HFFc6 (cell line): ENCODE measurements at regions not wholly inside any gene's neighbourhood (a gene's known extent, or its start where the extent isn't known, plus 50 kb on each side); places are given as distances from the start of the nearest gene placed in this dataset.

Experiments
- DNase-seq: peaks from one replicate; pipeline ENCODE4 v3.0.0-alpha.2; 2018
- H3K27ac Mint-ChIP-seq: 2 replicates; pipeline ENCODE4 v1.8.0; 2020; ENCODE audit warnings: mild to moderate bottlenecking, mixed read lengths
- H3K27me3 Mint-ChIP-seq: 2 replicates; pipeline ENCODE4 v1.8.0; 2021; ENCODE audit warnings: mild to moderate bottlenecking, moderate library complexity, mixed read lengths; ENCODE audit not compliant: insufficient read depth
- H3K36me3 Mint-ChIP-seq: 2 replicates; pipeline ENCODE4 v1.8.0; 2021; ENCODE audit warnings: low read depth, mixed read lengths
- H3K4me1 Mint-ChIP-seq: 2 replicates; pipeline ENCODE4 v1.8.0; 2020; ENCODE audit warnings: low read depth, mixed read lengths
- H3K4me3 Mint-ChIP-seq: 2 replicates; pipeline ENCODE4 v1.8.0; 2020; ENCODE audit warnings: mild to moderate bottlenecking, moderate library complexity, mixed read lengths
- H3K9me3 Mint-ChIP-seq: 2 replicates; pipeline ENCODE4 v1.8.0; 2020; ENCODE audit warnings: mild to moderate bottlenecking, mixed read lengths
- CTCF ChIP-seq: fragments of 200-600 bp; sonication (generic); IDR thresholded peaks from 2 replicates; pipeline ENCODE4 v1.5.0; 2021; ENCODE audit warnings: antibody characterized with exemption, mild to moderate bottlenecking

GRCh38 chr2:84373391-84373790, 85.7 kb downstream of the SUCLG1 start:
- peaks cover 5% of the 10 kb centered on the region; the same call in 1 of the 2 replicates for H3K4me1 Mint-ChIP-seq
- no peaks in the 10 kb centered on the region for H3K36me3 Mint-ChIP-seq
- H3K4me3 Mint-ChIP-seq, result no peak overlapping the region
- TF ChIP-seq CTCF, result no peak; the same call in 1 of the 2 replicates
- H3K27me3 Mint-ChIP-seq, result no peaks in the 10 kb centered on the region
- H3K9me3 Mint-ChIP-seq, result no peaks in the 10 kb centered on the region
- no peak overlapping the region for H3K27ac Mint-ChIP-seq
- DNase-seq, result no peak

- Mint-ChIP-seq H3K9me3 (peaks cover 5% of the 10 kb centered on the region; the same call in 1 of the 2 replicates), H3K27ac (no peak overlapping the region), H3K36me3 (no peaks in the 10 kb centered on the region), H3K27me3 (peaks cover 3% of the 10 kb centered on the region; the same call in 1 of the 2 replicates), H3K4me3 (no peak overlapping the region), H3K4me1 (no peaks in the 10 kb centered on the region)
- no peak for TF ChIP-seq CTCF
- no peak for DNase-seq
Observed at GRCh38 chr2:84362541-84362940, 96.5 kb downstream of the SUCLG1 start.

- Mint-ChIP-seq H3K9me3 (no peaks in the 10 kb centered on the region), H3K27ac (no peak overlapping the region), H3K4me1 (peaks cover 15% of the 10 kb centered on the region), H3K36me3 (no peaks in the 10 kb centered on the region), H3K27me3 (no peaks in the 10 kb centered on the region; the same call in 1 of the 2 replicates), H3K4me3 (no peak overlapping the region)
- no peak for TF ChIP-seq CTCF
- DNase-seq, result peak; percentile 25
Observed at GRCh38 chr2:84338069-84338468, 121.0 kb downstream of the SUCLG1 start.

- DNase-seq, result no peak
- Mint-ChIP-seq H3K27ac (no peak overlapping the region), H3K27me3 (peaks cover 3% of the 10 kb centered on the region), H3K4me1 (no peaks in the 10 kb centered on the region), H3K9me3 (no peaks in the 10 kb centered on the region), H3K4me3 (no peak overlapping the region), H3K36me3 (no peaks in the 10 kb centered on the region)
- TF ChIP-seq CTCF, result no peak
Observed at GRCh38 chr2:84327645-84328249, 131.3 kb downstream of the SUCLG1 start.

- H3K36me3 Mint-ChIP-seq, result no peaks in the 10 kb centered on the region
- peaks cover 3% of the 10 kb centered on the region for H3K27me3 Mint-ChIP-seq
- no peak overlapping the region for H3K27ac Mint-ChIP-seq
- no peak for TF ChIP-seq CTCF
- no peak overlapping the region for H3K4me3 Mint-ChIP-seq
- no peak for DNase-seq
- no peaks in the 10 kb centered on the region for H3K4me1 Mint-ChIP-seq
- H3K9me3 Mint-ChIP-seq, result no peaks in the 10 kb centered on the region
Observed at GRCh38 chr2:84326831-84327432, 132.1 kb downstream of the SUCLG1 start.
